ENCODE measurements at regions not wholly inside any gene's neighbourhood (a gene's known extent, or its start where the extent isn't known, plus 50 kb on each side); places are given as distances from the start of the nearest gene placed in this dataset.

DNA sequence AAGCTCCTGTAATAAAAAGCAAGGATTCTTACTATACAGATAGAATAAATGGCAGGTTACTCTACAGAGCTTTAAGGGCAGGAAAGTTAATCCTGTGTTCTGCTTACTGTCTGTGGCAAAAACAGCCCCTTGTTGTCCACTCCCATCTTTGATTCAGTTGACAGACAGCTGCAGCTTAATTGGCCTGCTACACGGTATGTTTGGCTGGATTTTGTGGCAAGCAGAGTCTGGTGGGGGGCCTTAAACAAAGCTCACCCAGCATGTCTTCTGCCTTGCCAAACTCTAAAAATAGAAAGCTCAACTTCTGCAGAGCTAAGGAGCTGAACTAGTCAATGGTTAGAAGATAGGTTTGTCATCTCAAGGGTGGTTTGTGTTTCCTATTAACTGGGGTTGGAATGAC lies 407.2 kb downstream of the HLX start:
- TF ChIP-seq CTCF (IDR thresholded peaks at IDR 0.05) = no peak
- Histone ChIP-seq H3K36me3 (ENCODE audit: control insufficient read depth, insufficient read depth, low read length) (no peaks in the 10 kb centered on the region), H3K4me2 (ENCODE audit: low read length) (no peak overlapping the region), H2AFZ (no peak overlapping the region), H3K9me3 (ENCODE audit: control insufficient read depth, low read length) (no peaks in the 10 kb centered on the region), H3K27ac (no peak overlapping the region), H3K79me2 (no peaks in the 10 kb centered on the region), H3K27me3 (ENCODE audit: control insufficient read depth, insufficient read depth, low read length) (no peaks in the 10 kb centered on the region), H3K4me1 (no peaks in the 10 kb centered on the region), H3K4me3 (ENCODE audit: low read depth, low read length) (no peak overlapping the region), H3K9ac (no peak overlapping the region)

- no peaks in the 10 kb centered on the region for H3K9me3 ChIP-seq (ENCODE audit: control insufficient read depth, low read length)
- H3K4me3 ChIP-seq (ENCODE audit: low read depth, low read length) = no peak overlapping the region
- H3K27me3 ChIP-seq (ENCODE audit: control insufficient read depth, insufficient read depth, low read length) = no peaks in the 10 kb centered on the region
- TF ChIP-seq CTCF (IDR thresholded peaks at IDR 0.05) = no peak
- H3K4me2 ChIP-seq (ENCODE audit: low read length) = no peak overlapping the region
- no peaks in the 10 kb centered on the region for H3K36me3 ChIP-seq (ENCODE audit: control insufficient read depth, insufficient read depth, low read length)
- no peak overlapping the region for H2AFZ ChIP-seq
- H3K4me1 ChIP-seq = no peaks in the 10 kb centered on the region
- H3K27ac ChIP-seq = no peak overlapping the region
- no peaks in the 10 kb centered on the region for H3K79me2 ChIP-seq
- no peak overlapping the region for H3K9ac ChIP-seq
Measured at GRCh38 chr1:221289103-221289502, 409.9 kb downstream of the HLX start.

GRCh38 chr1:221290669-221291068 lies 411.4 kb downstream of the HLX start:
- no peaks in the 10 kb centered on the region for H3K27me3 ChIP-seq (ENCODE audit: control insufficient read depth, insufficient read depth, low read length)
- no peaks in the 10 kb centered on the region for H3K4me1 ChIP-seq
- no peak overlapping the region for H3K9ac ChIP-seq
- no peak overlapping the region for H3K27ac ChIP-seq
- H3K79me2 ChIP-seq = no peaks in the 10 kb centered on the region
- H3K9me3 ChIP-seq (ENCODE audit: control insufficient read depth, low read length) = no peaks in the 10 kb centered on the region
- TF ChIP-seq CTCF (IDR thresholded peaks at IDR 0.05) = no peak
- no peak overlapping the region for H2AFZ ChIP-seq
- no peak overlapping the region for H3K4me2 ChIP-seq (ENCODE audit: low read length)
- no peak overlapping the region for H3K4me3 ChIP-seq (ENCODE audit: low read depth, low read length)
- no peaks in the 10 kb centered on the region for H3K36me3 ChIP-seq (ENCODE audit: control insufficient read depth, insufficient read depth, low read length)

- no peaks in the 10 kb centered on the region for H3K27me3 ChIP-seq (ENCODE audit: control insufficient read depth, insufficient read depth, low read length)
- H3K4me2 ChIP-seq (ENCODE audit: low read length) = no peak overlapping the region
- H3K4me3 ChIP-seq (ENCODE audit: low read depth, low read length) = no peak overlapping the region
- H3K79me2 ChIP-seq = no peaks in the 10 kb centered on the region
- no peaks in the 10 kb centered on the region for H3K36me3 ChIP-seq (ENCODE audit: control insufficient read depth, insufficient read depth, low read length)
- no peak overlapping the region for H2AFZ ChIP-seq
- no peaks in the 10 kb centered on the region for H3K4me1 ChIP-seq
- no peaks in the 10 kb centered on the region for H3K9me3 ChIP-seq (ENCODE audit: control insufficient read depth, low read length)
- H3K27ac ChIP-seq = no peak overlapping the region
- TF ChIP-seq CTCF (IDR thresholded peaks at IDR 0.05) = no peak
- no peak overlapping the region for H3K9ac ChIP-seq
Measured at GRCh38 chr1:221291113-221291512, 411.9 kb downstream of the HLX start.

DNA sequence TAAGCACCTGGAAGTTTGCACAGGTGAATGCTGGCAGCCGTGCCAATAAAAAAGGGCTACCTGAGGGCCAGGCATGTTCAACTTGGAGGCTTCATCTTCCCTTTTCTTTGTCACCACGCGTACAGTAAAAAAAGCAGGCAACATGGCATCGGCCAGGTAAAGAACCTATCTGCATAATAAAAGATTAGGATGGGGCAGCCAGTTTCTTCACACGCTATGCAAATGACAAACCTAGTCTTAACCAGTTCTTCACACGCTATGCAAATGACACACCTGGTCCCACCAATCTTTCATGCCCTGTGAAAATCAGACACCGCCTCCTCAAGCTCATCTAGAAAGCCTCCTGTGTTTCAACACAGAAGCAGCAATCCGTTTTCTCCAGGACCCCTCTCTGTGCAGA lies 413.4 kb downstream of the HLX start:
- Histone ChIP-seq H3K9me3 (ENCODE audit: control insufficient read depth, low read length) (no peaks in the 10 kb centered on the region), H3K4me3 (ENCODE audit: low read depth, low read length) (no peak overlapping the region), H3K79me2 (no peaks in the 10 kb centered on the region), H3K27me3 (ENCODE audit: control insufficient read depth, insufficient read depth, low read length) (no peaks in the 10 kb centered on the region), H3K27ac (no peak overlapping the region), H3K9ac (no peak overlapping the region), H2AFZ (no peak overlapping the region), H3K4me2 (ENCODE audit: low read length) (no peak overlapping the region), H3K4me1 (no peaks in the 10 kb centered on the region), H3K36me3 (ENCODE audit: control insufficient read depth, insufficient read depth, low read length) (no peaks in the 10 kb centered on the region)
- TF ChIP-seq CTCF (IDR thresholded peaks at IDR 0.05) = no peak
